ENCODE measurements at regions not wholly inside any gene's neighbourhood (a gene's known extent, or its start where the extent isn't known, plus 50 kb on each side); places are given as distances from the start of the nearest gene placed in this dataset.

DNA sequence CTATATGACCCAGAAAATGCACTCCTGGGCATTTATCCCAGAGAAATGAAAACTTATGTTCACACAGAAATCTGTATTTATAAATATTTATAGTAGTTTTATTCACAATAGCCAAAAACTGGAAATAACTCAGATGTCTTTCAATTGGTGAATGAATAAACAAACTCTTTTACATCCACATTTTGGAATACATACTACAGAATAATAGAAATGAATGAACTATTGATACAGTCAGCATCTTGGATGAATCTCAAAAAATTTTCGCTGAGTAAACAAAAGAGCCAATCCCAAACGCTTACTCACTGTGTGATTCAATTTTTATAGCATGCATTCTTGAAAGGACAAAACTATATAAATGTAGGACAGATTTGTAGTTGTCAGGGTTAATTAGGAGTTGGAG, 75.1 kb upstream of the HTR2C start:
- no peak overlapping the region for H2BK20ac ChIP-seq (ENCODE audit: low read length)
- H4K8ac ChIP-seq (ENCODE audit: extremely low read depth, insufficient read depth, low read length) = no peak overlapping the region
- ChIA-PET POLR2A (ENCODE audit: partially characterized antibody) (no interaction called here), CTCF (ENCODE audit: partially characterized antibody) (no interaction called here)
- H3K4me1 ChIP-seq (replicated peaks in 1 of 4; ENCODE audit: control insufficient read depth in 3 of 4, insufficient read depth in 4 of 4, low read length in 3 of 4) = no peaks in the 10 kb centered on the region
- H2BK12ac ChIP-seq (ENCODE audit: low read depth, low read length) = no peak overlapping the region
- H3K4ac ChIP-seq (replicated peaks; ENCODE audit: insufficient read length, low read depth, low read length) = no peak overlapping the region
- no peak overlapping the region for H2BK15ac ChIP-seq (ENCODE audit: low read length)
- H3K4me3 ChIP-seq (ENCODE audit: extremely low read depth in 1 of 4, insufficient read depth in 2 of 4, low read depth in 3 of 4, low read length in 4 of 4) = no peak overlapping the region
- H3K23me2 ChIP-seq (ENCODE audit: low read depth, low read length) = no peaks in the 10 kb centered on the region
- no peaks in the 10 kb centered on the region for H3K79me2 ChIP-seq (ENCODE audit: control insufficient read depth in 1 of 2, insufficient read depth in 2 of 2, low read length in 2 of 2)
- no peak overlapping the region for H2BK5ac ChIP-seq (ENCODE audit: low read depth, low read length)
- no peak overlapping the region for H4K5ac ChIP-seq (ENCODE audit: insufficient read length, low read depth, low read length)
- no peak overlapping the region for H3K14ac ChIP-seq (ENCODE audit: insufficient read length)
- DNase-seq (ENCODE audit: low read depth in 1 of 2, low spot score in 2 of 2) (no peak), FAIRE-seq (no peak)
- no peak overlapping the region for H2AFZ ChIP-seq (ENCODE audit: low read length)
- no peak overlapping the region for H3K9ac ChIP-seq (replicated peaks in 1 of 4; ENCODE audit: extremely low read depth in 1 of 4, low read depth in 3 of 4, low read length in 3 of 4)
- no peak overlapping the region for H3K4me2 ChIP-seq (ENCODE audit: insufficient read depth in 1 of 2, low read depth in 2 of 2, low read length in 2 of 2)
- H2AK5ac ChIP-seq (ENCODE audit: low read depth, low read length) = no peak overlapping the region
- H3K18ac ChIP-seq (ENCODE audit: extremely low read depth, low read length) = no peak overlapping the region
- H3K79me1 ChIP-seq (ENCODE audit: low read depth, low read length) = no peaks in the 10 kb centered on the region
- no peaks in the 10 kb centered on the region for H4K20me1 ChIP-seq (replicated peaks in 1 of 2; ENCODE audit: control insufficient read depth in 1 of 2, insufficient read depth in 2 of 2, low read length in 2 of 2)
- H3K36me3 ChIP-seq (ENCODE audit: control insufficient read depth in 2 of 4, insufficient read depth in 4 of 4, low read length in 3 of 4) = no peaks in the 10 kb centered on the region
- H3K9me3 ChIP-seq (ENCODE audit: insufficient read depth in 2 of 2, low read depth in 1 of 2, low read length in 1 of 2) = no peaks in the 10 kb centered on the region
- no peak overlapping the region for H3K56ac ChIP-seq (replicated peaks; ENCODE audit: insufficient read length, low read depth, low read length)
- H3K27ac ChIP-seq (ENCODE audit: low read depth, low read length) = no peak overlapping the region
- 94% methylated on average over 2 of the region's 2 CpGs; no CpG with 5 or more reads in 1 of the 2 experiments for WGBS, 2 experiments (ENCODE audit: extremely low coverage in 1 of 2, insufficient coverage in 1 of 2, insufficient read length in 1 of 2, insufficient replicate concordance in 2 of 2, low coverage in 1 of 2, low lambda C conversion rate in 2 of 2, missing lambda C conversion rate in 1 of 2)
- H4K91ac ChIP-seq (replicated peaks; ENCODE audit: insufficient read length, low read length) = no peak overlapping the region
- H2BK120ac ChIP-seq (replicated peaks; ENCODE audit: low read depth, low read length) = no peak overlapping the region
- H3K27me3 ChIP-seq (replicated peaks in 1 of 4; ENCODE audit: control insufficient read depth in 3 of 4, extremely low read depth in 1 of 4, insufficient read depth in 3 of 4, low read length in 3 of 4) = no peaks in the 10 kb centered on the region
- no peak overlapping the region for H3K23ac ChIP-seq (ENCODE audit: insufficient read length)
- no peak for TF ChIP-seq EGR1 (IDR thresholded peaks at IDR 0.05; ENCODE audit: borderline replicate concordance, low read depth, low read length)
- no peak for TF ChIP-seq CEBPB (IDR thresholded peaks at IDR 0.05; ENCODE audit: low read depth, low read length)
- TF ChIP-seq PHF8 (conservative IDR thresholded peaks at IDR 0.05; ENCODE audit: low read depth, low read length) = no peak
- no peak for TF ChIP-seq BCL11A (IDR thresholded peaks at IDR 0.05; ENCODE audit: low read depth in 2 of 2, low read length in 2 of 2)
- TF ChIP-seq CHD1 (IDR thresholded peaks at IDR 0.05; ENCODE audit: low read depth, low read length) = no peak
- TF ChIP-seq, protein P1, sequence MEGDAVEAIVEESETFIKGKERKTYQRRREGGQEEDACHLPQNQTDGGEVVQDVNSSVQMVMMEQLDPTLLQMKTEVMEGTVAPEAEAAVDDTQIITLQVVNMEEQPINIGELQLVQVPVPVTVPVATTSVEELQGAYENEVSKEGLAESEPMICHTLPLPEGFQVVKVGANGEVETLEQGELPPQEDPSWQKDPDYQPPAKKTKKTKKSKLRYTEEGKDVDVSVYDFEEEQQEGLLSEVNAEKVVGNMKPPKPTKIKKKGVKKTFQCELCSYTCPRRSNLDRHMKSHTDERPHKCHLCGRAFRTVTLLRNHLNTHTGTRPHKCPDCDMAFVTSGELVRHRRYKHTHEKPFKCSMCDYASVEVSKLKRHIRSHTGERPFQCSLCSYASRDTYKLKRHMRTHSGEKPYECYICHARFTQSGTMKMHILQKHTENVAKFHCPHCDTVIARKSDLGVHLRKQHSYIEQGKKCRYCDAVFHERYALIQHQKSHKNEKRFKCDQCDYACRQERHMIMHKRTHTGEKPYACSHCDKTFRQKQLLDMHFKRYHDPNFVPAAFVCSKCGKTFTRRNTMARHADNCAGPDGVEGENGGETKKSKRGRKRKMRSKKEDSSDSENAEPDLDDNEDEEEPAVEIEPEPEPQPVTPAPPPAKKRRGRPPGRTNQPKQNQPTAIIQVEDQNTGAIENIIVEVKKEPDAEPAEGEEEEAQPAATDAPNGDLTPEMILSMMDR (IDR thresholded peaks at IDR 0.05; ENCODE audit: control extremely low read depth in 1 of 3, insufficient read depth in 1 of 3, low read depth in 1 of 3, low read length in 3 of 3) = no peak
- no peak for TF ChIP-seq SUZ12 (IDR thresholded peaks at IDR 0.05; ENCODE audit: low read length)

Measured in H1 (cell line).